Lung (tissue), 11 donors: ENCODE measurements at regions not wholly inside any gene's neighbourhood (a gene's known extent, or its start where the extent isn't known, plus 50 kb on each side); places are given as distances from the start of the nearest gene placed in this dataset.

Experiments
- ATAC-seq: fragments of 200-7000 bp; cut with Tn5 transposase; one replicate; pipeline ENCODE4 v1.9.1; 2020; ENCODE audit warnings: moderate number of reproducible peaks; ENCODE audit not compliant: insufficient read depth, low FRiP score
- DNase-seq, 3 donors: peaks; one replicate each; pipeline ENCODE4 v3.0.0-alpha.2; 2013 to 2017
- H3K27ac ChIP-seq, 2 donors: one replicate each; pipeline ENCODE4 v1.5.1; 2013; ENCODE audit warnings: mild to moderate bottlenecking in 2 of 2, moderate library complexity in 2 of 2, control low read depth in 1 of 2, inconsistent platforms in 1 of 2, low read depth in 1 of 2, low read length in 1 of 2
- H3K27me3 ChIP-seq, 3 donors: one replicate each; pipeline ENCODE4 v1.5.1; 2013; ENCODE audit warnings: low read length in 2 of 3; ENCODE audit not compliant: control insufficient read depth in 3 of 3, insufficient read depth in 3 of 3
- H3K36me3 ChIP-seq, 4 donors: one replicate each; pipeline ENCODE4 v1.5.1; 2013; ENCODE audit warnings: low read length in 4 of 4, mild to moderate bottlenecking in 1 of 4, moderate library complexity in 1 of 4; ENCODE audit not compliant: control insufficient read depth in 4 of 4, insufficient read depth in 4 of 4
- H3K4me1 ChIP-seq, 5 donors: one replicate each; pipeline ENCODE4 v1.5.1; 2013; ENCODE audit warnings: low read length in 5 of 5, mild to moderate bottlenecking in 2 of 5, moderate library complexity in 1 of 5; ENCODE audit not compliant: control insufficient read depth in 5 of 5, insufficient read depth in 5 of 5
- H3K4me3 ChIP-seq: one replicate; pipeline ENCODE4 v1.5.1; 2013; ENCODE audit warnings: mild to moderate bottlenecking, control low read depth, moderate library complexity
- H3K9ac ChIP-seq, 2 donors: one replicate each; pipeline ENCODE4 v1.5.1; 2013; ENCODE audit warnings: low read length in 2 of 2, control low read depth in 1 of 2; ENCODE audit not compliant: insufficient read depth in 1 of 2
- H3K9me3 ChIP-seq, 4 donors: one replicate each; pipeline ENCODE4 v1.5.1; 2013; ENCODE audit warnings: low read length in 3 of 4, mild to moderate bottlenecking in 1 of 4, moderate library complexity in 1 of 4; ENCODE audit not compliant: control insufficient read depth in 4 of 4, insufficient read depth in 3 of 4
- WGBS, 2 donors: extraction: QIAGEN DNeasy Blood & Tissue Kit; methylation state at CpG; one replicate each; pipeline ENCODE4 v1.1.7; 2013; 5-methylcytosine and 5-hydroxymethylcytosine counted together
- TF ChIP-seq, protein P1 (sequence below): IDR thresholded peaks from 2 replicates; pipeline ENCODE4 v1.5.1; 2012; ENCODE audit warnings: mild to moderate bottlenecking; ENCODE audit errors: control extremely low read depth, extremely low read depth
- donor health status: control.
- donor health status: control.
- donor health status: Bipolar disorder and iron deficiency.
- donor health status: healthy.
- donor health status: DM: yes; HTN: yes; CAD: no.

DNA sequence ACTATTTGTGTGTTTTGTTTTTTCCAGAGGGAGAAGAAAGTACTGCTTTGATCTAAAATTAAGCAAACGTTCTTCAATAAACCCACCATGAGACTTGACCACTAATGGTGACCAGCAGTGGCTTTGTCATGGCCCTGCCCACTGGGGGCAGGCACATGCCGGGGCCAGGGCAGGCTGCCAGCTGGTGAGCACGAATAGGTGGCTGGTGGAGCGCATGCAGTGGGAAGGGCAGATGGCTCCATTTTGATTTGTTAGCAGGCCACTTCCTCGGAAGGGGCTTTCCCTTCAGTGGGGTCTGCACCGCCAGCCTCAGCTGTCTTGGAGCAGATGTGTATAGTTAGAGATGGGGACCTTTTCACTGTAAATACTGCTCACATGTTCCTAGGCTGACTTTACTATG lies 277.1 kb downstream of the SOX11 start:
- Histone ChIP-seq H3K4me3 (no peak overlapping the region), H3K4me1 (no peaks in the 10 kb centered on the region), H3K9ac (no peak overlapping the region), H3K27ac (no peak overlapping the region), H3K36me3 (no peaks in the 10 kb centered on the region), H3K9me3 (peaks cover 0 to 4% (median 0%) of the 10 kb centered on the region in 4 donors), H3K27me3 (no peaks in the 10 kb centered on the region)
- WGBS, 2 donors, result 83 to 86% methylated on average over 6 of the region's 6 CpGs
- ATAC-seq (no peak), DNase-seq (no peak)
- TF ChIP-seq, protein P1, sequence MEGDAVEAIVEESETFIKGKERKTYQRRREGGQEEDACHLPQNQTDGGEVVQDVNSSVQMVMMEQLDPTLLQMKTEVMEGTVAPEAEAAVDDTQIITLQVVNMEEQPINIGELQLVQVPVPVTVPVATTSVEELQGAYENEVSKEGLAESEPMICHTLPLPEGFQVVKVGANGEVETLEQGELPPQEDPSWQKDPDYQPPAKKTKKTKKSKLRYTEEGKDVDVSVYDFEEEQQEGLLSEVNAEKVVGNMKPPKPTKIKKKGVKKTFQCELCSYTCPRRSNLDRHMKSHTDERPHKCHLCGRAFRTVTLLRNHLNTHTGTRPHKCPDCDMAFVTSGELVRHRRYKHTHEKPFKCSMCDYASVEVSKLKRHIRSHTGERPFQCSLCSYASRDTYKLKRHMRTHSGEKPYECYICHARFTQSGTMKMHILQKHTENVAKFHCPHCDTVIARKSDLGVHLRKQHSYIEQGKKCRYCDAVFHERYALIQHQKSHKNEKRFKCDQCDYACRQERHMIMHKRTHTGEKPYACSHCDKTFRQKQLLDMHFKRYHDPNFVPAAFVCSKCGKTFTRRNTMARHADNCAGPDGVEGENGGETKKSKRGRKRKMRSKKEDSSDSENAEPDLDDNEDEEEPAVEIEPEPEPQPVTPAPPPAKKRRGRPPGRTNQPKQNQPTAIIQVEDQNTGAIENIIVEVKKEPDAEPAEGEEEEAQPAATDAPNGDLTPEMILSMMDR, result no peak

DNA sequence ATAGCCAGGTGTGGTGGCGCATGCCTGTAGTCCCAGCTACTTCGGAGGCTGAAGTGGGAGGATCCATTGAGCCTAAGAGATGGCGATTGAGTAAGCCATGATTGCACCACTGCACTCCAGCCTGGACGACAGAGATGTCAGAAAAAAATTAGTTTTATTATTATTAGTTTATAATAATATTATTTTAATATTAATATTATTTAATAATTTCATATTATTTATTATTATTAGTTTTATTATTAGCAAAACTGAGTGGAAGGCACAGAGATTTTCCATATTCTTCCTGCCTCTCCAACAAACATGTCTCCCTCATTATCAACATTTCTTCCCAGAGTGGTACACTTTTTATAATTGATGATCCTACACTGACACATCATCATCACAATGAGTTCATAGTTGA lies 278.2 kb downstream of the SOX11 start:
- H3K9ac ChIP-seq, result no peak overlapping the region
- 70 to 81% methylated on average over 4 of the region's 4 CpGs for WGBS, 2 donors
- DNase-seq, result no peak
- H3K36me3 ChIP-seq, result no peaks in the 10 kb centered on the region
- no peak overlapping the region for H3K27ac ChIP-seq
- H3K4me3 ChIP-seq, result no peak overlapping the region
- no peak for ATAC-seq
- no peaks in the 10 kb centered on the region for H3K27me3 ChIP-seq
- TF ChIP-seq, protein P1, result no peak
- H3K4me1 ChIP-seq, result peaks cover 0 to 7% (median 0%) of the 10 kb centered on the region in 5 donors
- peaks cover 0 to 4% (median 0%) of the 10 kb centered on the region in 4 donors for H3K9me3 ChIP-seq

DNA sequence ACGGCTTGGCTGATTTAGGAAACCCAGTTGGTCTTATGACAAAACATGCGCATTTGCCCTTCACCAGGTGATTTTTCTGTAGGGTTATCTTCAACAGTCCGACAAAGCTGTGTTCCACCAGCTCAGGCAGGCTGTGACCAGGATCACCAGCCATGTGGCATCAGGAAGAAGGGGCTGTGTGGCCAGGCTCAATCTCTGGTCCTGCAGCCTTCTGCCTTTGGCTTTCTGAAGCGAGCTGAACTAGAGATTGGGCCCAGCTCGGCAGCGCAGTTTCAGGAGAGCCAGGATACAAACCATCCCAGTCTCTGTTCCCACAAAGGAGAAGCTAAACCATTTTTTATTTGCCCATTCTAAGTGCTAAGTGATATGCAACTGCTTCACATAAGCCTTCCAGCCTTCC lies 282.3 kb downstream of the SOX11 start:
- TF ChIP-seq, protein P1, result no peak
- Histone ChIP-seq H3K27ac (no peak overlapping the region), H3K27me3 (no peaks in the 10 kb centered on the region), H3K36me3 (no peaks in the 10 kb centered on the region), H3K9ac (no peak overlapping the region), H3K9me3 (peaks cover 0 to 2% (median 0%) of the 10 kb centered on the region in 4 donors), H3K4me1 (peaks cover 0 to 7% (median 0%) of the 10 kb centered on the region in 5 donors), H3K4me3 (no peak overlapping the region)
- ATAC-seq (no peak), DNase-seq (no peak)
- WGBS, 2 donors, result 90% methylated on average over 6 of the region's 6 CpGs

DNA sequence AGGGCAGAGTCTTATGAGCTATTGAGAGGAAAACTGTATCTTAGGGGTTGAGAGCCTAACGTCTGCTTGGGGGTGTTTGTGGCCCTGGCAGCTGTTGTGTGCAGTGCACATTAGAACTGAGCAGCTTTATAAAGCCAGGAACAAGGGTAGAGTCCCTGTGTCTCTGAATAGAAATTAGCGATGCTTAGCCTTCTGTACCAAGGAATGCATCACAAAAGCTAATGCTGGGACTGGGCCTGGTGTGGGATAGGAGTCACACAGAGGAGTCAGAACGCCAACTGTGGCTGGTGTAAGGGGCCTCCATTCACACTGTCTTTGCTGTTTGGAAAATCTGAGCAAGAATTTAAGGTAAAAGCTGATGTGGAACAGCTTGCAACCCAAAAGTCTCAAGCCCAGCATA lies 283.2 kb downstream of the SOX11 start:
- Histone ChIP-seq H3K27ac (no peak overlapping the region), H3K36me3 (no peaks in the 10 kb centered on the region), H3K9me3 (peaks cover 0 to 2% (median 0%) of the 10 kb centered on the region in 4 donors), H3K27me3 (no peaks in the 10 kb centered on the region), H3K4me3 (no peak overlapping the region), H3K9ac (no peak overlapping the region), H3K4me1 (peaks cover 0 to 7% (median 1%) of the 10 kb centered on the region in 5 donors)
- TF ChIP-seq, protein P1, result no peak
- ATAC-seq, result no peak
- no peak for DNase-seq
- 78 to 89% methylated on average over 3 of the region's 3 CpGs for WGBS, 2 donors
